MM.1S (cell line): ENCODE measurements at regions not wholly inside any gene's neighbourhood (a gene's known extent, or its start where the extent isn't known, plus 50 kb on each side); places are given as distances from the start of the nearest gene placed in this dataset.

Source experiments
- DNase-seq: peaks from one replicate; pipeline ENCODE4 v3.0.0-alpha.2; 2015
- H2AFZ ChIP-seq: fragments of 300-600 bp; sonication (generic); 2 replicates; pipeline ENCODE4 v1.6.0; 2016; ENCODE audit warnings: antibody characterized with exemption, low read length
- H3F3A ChIP-seq: fragments of 300-600 bp; sonication (generic); 2 replicates; pipeline ENCODE4 v1.6.1; 2016; ENCODE audit warnings: mild to moderate bottlenecking, antibody characterized with exemption, low read length, moderate library complexity, mixed read lengths; ENCODE audit not compliant: insufficient read depth
- H3K27ac ChIP-seq: fragments of 300-600 bp; sonication (generic); 2 replicates; pipeline ENCODE4 v1.5.1; 2016; ENCODE audit warnings: mild to moderate bottlenecking, low read length
- H3K27me3 ChIP-seq: fragments of 300-600 bp; sonication (generic); replicated peaks from 2 replicates; pipeline ENCODE4 v1.6.0; 2016; ENCODE audit warnings: low read length; ENCODE audit not compliant: insufficient read depth
- H3K36me3 ChIP-seq: fragments of 300-600 bp; sonication (generic); replicated peaks from 2 replicates; pipeline ENCODE4 v1.6.1; 2016; ENCODE audit warnings: mild to moderate bottlenecking, low read length, mixed read lengths; ENCODE audit not compliant: insufficient read depth
- H3K4me1 ChIP-seq: fragments of 300-600 bp; sonication (generic); 2 replicates; pipeline ENCODE4 v1.6.1; 2016; ENCODE audit warnings: low read length, mixed read lengths
- H3K4me2 ChIP-seq: fragments of 300-600 bp; sonication (generic); 2 replicates; pipeline ENCODE4 v1.6.0; 2016; ENCODE audit warnings: low read depth, low read length
- H3K4me3 ChIP-seq: fragments of 300-600 bp; sonication (generic); 2 replicates; pipeline ENCODE4 v1.5.1; 2016; ENCODE audit warnings: low read length, mixed read lengths
- H3K79me2 ChIP-seq: fragments of 300-600 bp; sonication (generic); 2 replicates; pipeline ENCODE4 v1.6.1; 2016; ENCODE audit warnings: mixed run types, low read length, mixed read lengths
- H3K9ac ChIP-seq: fragments of 300-600 bp; sonication (generic); 2 replicates; pipeline ENCODE4 v1.6.1; 2016; ENCODE audit warnings: low read length, mixed read lengths
- H3K9me2 ChIP-seq: fragments of 300-600 bp; sonication (generic); replicated peaks from 2 replicates; pipeline ENCODE4 v1.6.1; 2016; ENCODE audit warnings: mild to moderate bottlenecking, low read length, mixed read lengths; ENCODE audit not compliant: insufficient read depth
- H3K9me3 ChIP-seq: fragments of 300-600 bp; sonication (generic); replicated peaks from 2 replicates; pipeline ENCODE4 v1.6.1; 2016; ENCODE audit warnings: mild to moderate bottlenecking, low read length, mixed read lengths; ENCODE audit not compliant: insufficient read depth
- H4K20me1 ChIP-seq: fragments of 300-600 bp; sonication (generic); 2 replicates; pipeline ENCODE4 v1.6.1; 2016; ENCODE audit warnings: mild to moderate bottlenecking, low read length, moderate library complexity, mixed read lengths; ENCODE audit not compliant: insufficient read depth
- EZH2 ChIP-seq: fragments of 300-600 bp; sonication (generic); optimal IDR thresholded peaks from 2 replicates; pipeline ENCODE3; 2017; ENCODE audit warnings: low read depth, mild to moderate bottlenecking, antibody characterized with exemption, low read length, mixed read lengths
- EZH2phosphoT487 ChIP-seq: fragments of 300-600 bp; sonication (generic); IDR thresholded peaks from 2 replicates; pipeline ENCODE4 v1.6.1; 2018; ENCODE audit warnings: antibody characterized with exemption, low read length
- TF ChIP-seq, protein P1 (sequence below): fragments of 300-600 bp; sonication (generic); IDR thresholded peaks from 2 replicates; pipeline ENCODE4 v1.5.1; 2016; ENCODE audit warnings: antibody characterized with exemption, low read length, mixed read lengths

DNA sequence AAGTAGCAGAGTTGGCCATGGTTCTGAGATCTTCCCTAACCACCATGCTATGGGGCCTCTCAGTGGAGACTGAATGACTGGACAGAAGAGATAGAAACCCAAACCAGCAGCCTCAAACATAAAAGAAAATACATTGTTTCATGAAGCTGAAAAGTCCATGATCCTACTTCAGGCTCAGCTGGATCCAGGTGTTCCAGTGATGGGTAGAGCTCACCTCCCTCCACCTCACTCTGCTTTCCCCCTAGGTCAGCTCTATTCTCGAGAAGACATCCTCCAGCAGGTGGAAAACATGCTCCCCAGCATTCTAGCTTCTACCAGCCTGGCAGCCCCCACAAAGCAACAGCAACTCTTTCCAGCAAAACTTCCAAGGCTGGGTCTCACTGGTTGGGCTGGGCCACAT, 132.1 kb downstream of the OAT start:
- TF ChIP-seq, protein P1, sequence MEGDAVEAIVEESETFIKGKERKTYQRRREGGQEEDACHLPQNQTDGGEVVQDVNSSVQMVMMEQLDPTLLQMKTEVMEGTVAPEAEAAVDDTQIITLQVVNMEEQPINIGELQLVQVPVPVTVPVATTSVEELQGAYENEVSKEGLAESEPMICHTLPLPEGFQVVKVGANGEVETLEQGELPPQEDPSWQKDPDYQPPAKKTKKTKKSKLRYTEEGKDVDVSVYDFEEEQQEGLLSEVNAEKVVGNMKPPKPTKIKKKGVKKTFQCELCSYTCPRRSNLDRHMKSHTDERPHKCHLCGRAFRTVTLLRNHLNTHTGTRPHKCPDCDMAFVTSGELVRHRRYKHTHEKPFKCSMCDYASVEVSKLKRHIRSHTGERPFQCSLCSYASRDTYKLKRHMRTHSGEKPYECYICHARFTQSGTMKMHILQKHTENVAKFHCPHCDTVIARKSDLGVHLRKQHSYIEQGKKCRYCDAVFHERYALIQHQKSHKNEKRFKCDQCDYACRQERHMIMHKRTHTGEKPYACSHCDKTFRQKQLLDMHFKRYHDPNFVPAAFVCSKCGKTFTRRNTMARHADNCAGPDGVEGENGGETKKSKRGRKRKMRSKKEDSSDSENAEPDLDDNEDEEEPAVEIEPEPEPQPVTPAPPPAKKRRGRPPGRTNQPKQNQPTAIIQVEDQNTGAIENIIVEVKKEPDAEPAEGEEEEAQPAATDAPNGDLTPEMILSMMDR = no peak
- TF ChIP-seq EZH2 = no peak
- no peak for TF ChIP-seq EZH2phosphoT487
- H3K4me2 ChIP-seq = peak overlapping the region; percentile 68
- no peaks in the 10 kb centered on the region for H3K36me3 ChIP-seq
- peaks cover 28% of the 10 kb centered on the region for H3F3A ChIP-seq
- no peaks in the 10 kb centered on the region for H3K9me2 ChIP-seq
- H3K4me3 ChIP-seq = peak overlapping the region; percentile 37; the same call in 1 of the 2 replicates
- peak overlapping the region; percentile 30; the same call in 1 of the 2 replicates for H3K9ac ChIP-seq
- no peaks in the 10 kb centered on the region for H3K79me2 ChIP-seq
- H3K4me1 ChIP-seq = peaks cover 40% of the 10 kb centered on the region
- peak overlapping the region; percentile 18 for H2AFZ ChIP-seq
- no peaks in the 10 kb centered on the region for H4K20me1 ChIP-seq
- no peaks in the 10 kb centered on the region for H3K9me3 ChIP-seq
- no peak for DNase-seq
- no peaks in the 10 kb centered on the region for H3K27me3 ChIP-seq
- peak overlapping the region; percentile 81; the same call in 1 of the 2 replicates for H3K27ac ChIP-seq

DNA sequence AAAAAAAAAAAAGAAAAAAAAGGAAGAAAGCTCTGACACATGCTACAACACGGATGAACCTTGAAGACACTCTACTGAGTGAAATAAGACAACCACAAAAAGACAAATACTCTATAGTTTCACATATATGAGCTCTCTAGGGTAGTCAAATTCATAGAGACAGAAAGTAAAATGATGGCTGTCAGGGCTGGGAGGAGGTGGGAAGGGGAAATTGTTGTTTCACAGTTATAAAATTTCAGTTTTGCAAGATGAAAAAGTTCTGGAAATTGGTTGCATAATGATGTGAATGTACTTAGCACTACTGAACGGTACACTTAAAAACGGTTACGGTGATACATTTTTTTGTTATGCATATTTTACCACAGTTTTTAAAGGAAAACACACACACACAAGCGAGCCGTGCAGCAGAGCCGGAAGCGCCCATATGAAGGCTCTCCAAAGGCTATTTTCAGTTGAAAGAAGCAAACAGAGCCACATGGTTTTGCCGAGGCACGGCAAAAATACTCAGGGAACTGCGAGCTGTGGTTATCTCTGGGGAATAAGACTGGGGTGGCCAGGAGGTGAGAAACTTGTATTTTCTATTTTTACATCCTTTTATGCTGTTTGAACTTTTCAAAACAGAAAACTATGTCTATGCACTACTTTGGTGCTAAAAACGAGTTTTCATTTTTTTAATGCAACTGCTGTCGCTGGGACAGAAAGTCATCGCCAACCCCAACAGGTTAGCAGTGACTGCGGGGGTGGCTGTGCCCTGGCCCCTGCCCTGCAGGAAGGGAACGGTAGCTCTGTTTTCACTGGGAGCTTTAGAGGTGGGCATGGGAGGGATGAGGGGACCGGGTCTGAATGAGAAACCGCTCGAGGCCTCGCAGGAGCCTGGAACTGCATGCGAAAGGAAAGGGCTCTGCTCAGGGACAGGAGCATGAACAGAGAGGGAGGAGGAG, 132.9 kb downstream of the OAT start:
- Histone ChIP-seq H3K4me2 (peak overlapping the region; percentile 68), H3K9ac (peak overlapping the region; percentile 30; the same call in 1 of the 2 replicates), H2AFZ (peak overlapping the region; percentile 18), H3K36me3 (no peaks in the 10 kb centered on the region), H3F3A (peaks cover 28% of the 10 kb centered on the region), H3K4me3 (peak overlapping the region; percentile 37), H4K20me1 (no peaks in the 10 kb centered on the region), H3K27me3 (no peaks in the 10 kb centered on the region), H3K4me1 (peaks cover 36% of the 10 kb centered on the region), H3K27ac (peak overlapping the region; percentile 81), H3K79me2 (no peaks in the 10 kb centered on the region), H3K9me3 (no peaks in the 10 kb centered on the region), H3K9me2 (no peaks in the 10 kb centered on the region)
- TF ChIP-seq EZH2phosphoT487 (no peak), EZH2 (no peak)
- TF ChIP-seq, protein P1 = no peak
- peak; percentile 88 for DNase-seq

DNA sequence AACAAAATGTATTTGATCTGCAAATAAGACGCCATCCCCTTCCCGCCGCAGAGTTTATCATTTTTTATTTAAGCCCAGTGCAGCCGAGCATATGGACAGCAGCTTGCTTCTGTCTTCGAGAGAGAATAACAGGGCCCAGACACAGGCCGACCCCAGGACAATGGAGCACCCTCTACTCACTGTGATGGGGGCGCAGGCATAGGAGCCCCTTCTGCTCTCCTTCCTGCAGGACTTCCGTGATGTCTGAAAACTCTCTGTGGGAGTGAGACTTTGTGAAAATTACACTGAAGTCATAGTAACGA, 134.8 kb downstream of the OAT start:
- H3F3A ChIP-seq = peaks cover 18% of the 10 kb centered on the region
- no peaks in the 10 kb centered on the region for H3K79me2 ChIP-seq
- H3K36me3 ChIP-seq = no peaks in the 10 kb centered on the region
- no peak overlapping the region for H2AFZ ChIP-seq
- TF ChIP-seq EZH2 = no peak
- TF ChIP-seq EZH2phosphoT487 = no peak
- TF ChIP-seq, protein P1 = no peak
- H4K20me1 ChIP-seq = no peaks in the 10 kb centered on the region
- no peaks in the 10 kb centered on the region for H3K9me3 ChIP-seq
- peaks cover 20% of the 10 kb centered on the region for H3K4me1 ChIP-seq
- no peak for DNase-seq
- H3K4me2 ChIP-seq = no peak overlapping the region
- H3K9me2 ChIP-seq = no peaks in the 10 kb centered on the region
- H3K9ac ChIP-seq = no peak overlapping the region
- no peak overlapping the region for H3K4me3 ChIP-seq
- H3K27me3 ChIP-seq = no peaks in the 10 kb centered on the region
- H3K27ac ChIP-seq = no peak overlapping the region
